ENCODE measurements at regions not wholly inside any gene's neighbourhood (a gene's known extent, or its start where the extent isn't known, plus 50 kb on each side); places are given as distances from the start of the nearest gene placed in this dataset.

GRCh38 chr21:16363518-16363917 lies 633.7 kb downstream of the USP25 start (continued):
- no peak for TF ChIP-seq ZNF462 (CRISPR knock-in tag; IDR thresholded peaks at IDR 0.05)

DNA sequence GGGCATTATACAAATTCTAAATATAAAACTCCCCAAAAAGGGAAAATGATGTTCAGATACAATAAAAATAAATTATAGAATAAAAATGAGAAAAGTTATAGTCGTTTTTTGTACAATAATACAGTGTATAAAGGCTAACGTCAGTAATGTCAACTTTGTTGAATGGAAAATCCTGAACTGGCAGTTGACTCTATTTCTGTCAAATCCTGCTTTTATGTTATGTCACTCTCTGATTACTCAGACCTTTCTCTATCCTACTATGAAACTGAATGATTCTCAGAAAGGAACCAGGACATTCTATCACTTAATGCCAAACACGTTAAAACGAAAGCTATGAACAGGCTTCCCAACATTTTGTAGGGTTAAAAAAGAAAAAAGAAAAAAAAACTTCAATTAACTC lies 636.4 kb downstream of the USP25 start:
- Mint-ChIP-seq H3K4me3 (no peak overlapping the region), H3K36me3 (ENCODE audit: low read depth) (no peaks in the 10 kb centered on the region)
- TF ChIP-seq EZH2phosphoT487 (IDR thresholded peaks at IDR 0.05; ENCODE audit: unreplicated experiment), result no peak
- TF ChIP-seq EZH2 (IDR thresholded peaks at IDR 0.05; ENCODE audit: low read depth, unreplicated experiment), result no peak
- no peak for TF ChIP-seq JUNB (IDR thresholded peaks at IDR 0.05; ENCODE audit: unreplicated experiment)
- no peak for TF ChIP-seq ZNF114 (CRISPR knock-in tag; IDR thresholded peaks at IDR 0.05)
- TF ChIP-seq REST (IDR thresholded peaks at IDR 0.05; ENCODE audit: unreplicated experiment), result no peak
- no peak for TF ChIP-seq STAT1 (IDR thresholded peaks at IDR 0.05; ENCODE audit: unreplicated experiment)
- no peak for TF ChIP-seq CTCF (conservative IDR thresholded peaks at IDR 0.05; ENCODE audit: low read depth in 2 of 2)
- no peak for TF ChIP-seq POLR2AphosphoS5 (IDR thresholded peaks at IDR 0.05; ENCODE audit: low read depth)

More for the DNA sequence above, 636.4 kb downstream of the USP25 start:
- no peaks in the 10 kb centered on the region for H3K79me2 ChIP-seq (replicated peaks; ENCODE audit: insufficient read depth)
- H3K4me2 ChIP-seq, result no peak overlapping the region
- no peaks in the 10 kb centered on the region for H3K36me3 ChIP-seq (ENCODE audit: insufficient read depth)
- H3K27ac ChIP-seq (ENCODE audit: low read depth), result no peak overlapping the region
- no peaks in the 10 kb centered on the region for H3F3A ChIP-seq (replicated peaks; ENCODE audit: low read depth)
- ATAC-seq (no peak), DNase-seq (ENCODE audit: low spot score) (no peak)
- no peaks in the 10 kb centered on the region for H3K27me3 Mint-ChIP-seq (ENCODE audit: insufficient read depth, low read depth, poor library complexity)
- no peak overlapping the region for H3K4me3 ChIP-seq
- no peaks in the 10 kb centered on the region for H3K4me1 Mint-ChIP-seq
- no peaks in the 10 kb centered on the region for H3K9me2 ChIP-seq (ENCODE audit: insufficient read depth)
- no peak overlapping the region for H3K27ac Mint-ChIP-seq
- no peak overlapping the region for H2AFZ ChIP-seq
- no peaks in the 10 kb centered on the region for H3K27me3 ChIP-seq (ENCODE audit: insufficient read depth)
- no peaks in the 10 kb centered on the region for H4K20me1 ChIP-seq (replicated peaks; ENCODE audit: insufficient read depth)
- H3K9me3 Mint-ChIP-seq, result no peaks in the 10 kb centered on the region
- H3K4me1 ChIP-seq (ENCODE audit: insufficient read depth), result no peaks in the 10 kb centered on the region

All from GM23338 (cell line).